SIG-M5 treated with dmso at 0.1 percent for 504 hours (cell line): ENCODE measurements at regions not wholly inside any gene's neighbourhood (a gene's known extent, or its start where the extent isn't known, plus 50 kb on each side); places are given as distances from the start of the nearest gene placed in this dataset.

ENCODE experiments used
- DNase-seq: peaks from one replicate; lab custom pipeline; 2025; ENCODE audit not compliant: unreplicated experiment; lab: John Stamatoyannopoulos, UW

GRCh38 chr3:187927565-187927964 lies 182.3 kb upstream of the BCL6 start:
- DNase-seq: no peak

DNA sequence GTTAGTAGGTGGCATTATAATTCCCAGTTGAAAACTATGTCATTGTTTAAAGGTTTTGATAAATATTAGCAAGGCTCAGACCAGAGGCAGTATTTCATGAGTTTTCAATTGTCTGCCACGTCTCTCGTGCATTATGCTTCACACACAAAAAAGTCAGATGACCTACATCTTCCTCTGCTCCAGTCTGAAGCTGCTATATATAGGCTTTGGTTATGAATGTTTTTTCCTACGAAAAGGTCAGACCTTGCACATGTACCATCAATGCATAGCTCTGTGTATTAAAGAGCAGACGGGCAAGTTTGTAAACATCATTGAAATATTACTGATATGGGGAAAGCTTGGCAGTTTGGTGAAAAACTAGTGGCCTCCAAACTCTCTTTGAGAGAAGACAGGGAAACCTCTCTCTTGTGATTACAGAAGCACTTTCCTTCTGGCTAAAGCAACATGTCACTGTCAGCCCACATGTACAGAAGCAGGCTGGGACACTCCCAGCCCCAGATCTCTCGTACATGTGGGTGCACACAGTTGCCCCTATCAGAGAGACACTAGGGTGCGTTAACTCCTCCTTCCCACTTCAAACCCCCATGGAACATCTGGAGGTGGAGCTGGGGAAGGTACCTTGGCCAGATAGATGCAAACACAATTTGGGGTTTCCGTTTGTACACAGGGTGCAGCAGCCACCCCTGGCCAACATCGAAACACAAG lies 184.0 kb upstream of the BCL6 start:
- no peak for DNase-seq

DNA sequence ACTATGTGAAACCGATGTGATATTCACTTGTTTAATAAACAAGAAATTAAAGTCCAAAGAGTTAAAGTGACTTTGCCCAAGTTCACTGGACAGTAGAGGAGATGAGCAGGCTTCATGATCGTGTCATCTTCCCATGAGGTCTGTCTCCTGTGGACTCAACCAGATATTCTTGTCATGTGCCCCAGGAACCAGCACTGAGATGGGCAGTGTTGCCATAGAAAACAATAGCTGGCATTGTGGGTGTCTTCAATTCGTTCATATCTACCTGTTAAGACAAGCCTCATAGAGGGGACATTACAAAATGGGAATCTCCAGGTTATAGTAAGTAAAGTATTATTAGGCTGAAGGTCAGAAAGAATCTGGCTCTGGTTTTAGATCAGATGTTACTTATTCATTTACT lies 184.8 kb upstream of the BCL6 start:
- DNase-seq: no peak

- DNase-seq: no peak
Observed at GRCh38 chr3:187931101-187931500, 185.8 kb upstream of the BCL6 start.

DNA sequence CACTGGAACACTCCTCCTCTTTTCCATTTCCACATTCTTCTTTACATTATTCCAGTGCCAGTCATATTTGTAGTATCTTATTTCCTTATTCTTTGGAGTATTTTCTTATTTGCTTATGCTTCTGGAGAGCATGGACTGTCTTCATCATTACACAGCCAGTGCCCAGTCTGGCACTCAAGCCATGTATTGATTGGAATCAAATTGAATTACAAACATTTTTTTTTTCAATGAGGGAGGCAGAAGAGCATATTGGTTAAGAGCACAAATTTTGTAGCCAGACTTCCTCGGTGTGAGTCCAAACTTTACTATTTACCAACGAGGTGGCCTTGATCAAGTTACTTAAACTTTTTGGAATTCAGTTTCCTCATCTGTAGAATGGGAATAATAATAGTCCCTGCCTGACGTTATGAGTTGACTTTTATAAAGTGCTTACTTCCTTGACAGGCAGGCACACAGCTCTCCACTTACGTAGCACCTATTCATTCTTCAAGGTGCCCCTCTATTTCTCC lies 186.6 kb upstream of the BCL6 start:
- DNase-seq: no peak

GRCh38 chr3:187932530-187932929 lies 187.3 kb upstream of the BCL6 start:
- DNase-seq: no peak

GRCh38 chr3:187935623-187936156 lies 190.4 kb upstream of the BCL6 start:
- DNase-seq: peak; percentile 67

GRCh38 chr3:187936676-187937075 lies 191.4 kb upstream of the BCL6 start:
- no peak for DNase-seq

DNA sequence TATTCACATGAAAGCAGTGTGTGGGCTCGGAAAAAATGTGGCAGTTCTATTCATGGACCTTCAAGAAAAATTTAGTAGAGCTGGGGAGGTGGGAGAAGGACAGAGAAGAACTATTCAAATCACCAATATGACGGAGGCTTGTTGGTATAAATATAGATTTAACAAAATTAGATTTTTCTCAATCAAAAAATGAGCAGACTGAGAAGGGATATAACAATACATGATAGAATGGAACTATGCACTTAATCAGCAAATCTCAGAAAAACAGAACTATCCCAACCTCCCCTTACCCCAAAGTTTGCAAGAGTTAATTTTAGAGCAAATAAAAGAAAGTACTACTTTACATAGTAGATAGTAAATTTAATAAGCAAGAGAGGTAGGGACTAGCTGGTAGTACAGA lies 194.6 kb upstream of the BCL6 start:
- DNase-seq: no peak

- DNase-seq: no peak
Observed at GRCh38 chr3:187941135-187941847, 196.0 kb upstream of the BCL6 start.

DNA sequence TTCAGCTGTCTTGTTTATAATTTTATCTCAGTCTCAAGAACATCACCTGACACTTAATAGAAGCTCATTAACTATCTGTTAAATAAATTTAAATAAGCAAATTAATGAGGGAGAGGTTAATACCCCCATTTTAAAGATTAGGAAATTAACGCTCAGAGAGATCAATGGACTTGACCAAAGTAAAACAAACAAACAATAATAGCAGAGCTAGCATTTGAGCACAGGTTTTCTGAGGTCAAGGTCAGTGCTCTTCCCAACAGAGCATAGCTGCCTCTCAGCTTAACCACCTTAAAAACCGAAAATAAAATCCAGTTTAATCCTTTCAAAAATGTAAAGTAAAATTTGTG lies 196.6 kb upstream of the BCL6 start:
- DNase-seq: no peak

- no peak for DNase-seq
Observed at GRCh38 chr3:187942658-187943241, 197.5 kb upstream of the BCL6 start.

- no peak for DNase-seq
Observed at GRCh38 chr3:187943677-187944389, 198.6 kb upstream of the BCL6 start.

DNA sequence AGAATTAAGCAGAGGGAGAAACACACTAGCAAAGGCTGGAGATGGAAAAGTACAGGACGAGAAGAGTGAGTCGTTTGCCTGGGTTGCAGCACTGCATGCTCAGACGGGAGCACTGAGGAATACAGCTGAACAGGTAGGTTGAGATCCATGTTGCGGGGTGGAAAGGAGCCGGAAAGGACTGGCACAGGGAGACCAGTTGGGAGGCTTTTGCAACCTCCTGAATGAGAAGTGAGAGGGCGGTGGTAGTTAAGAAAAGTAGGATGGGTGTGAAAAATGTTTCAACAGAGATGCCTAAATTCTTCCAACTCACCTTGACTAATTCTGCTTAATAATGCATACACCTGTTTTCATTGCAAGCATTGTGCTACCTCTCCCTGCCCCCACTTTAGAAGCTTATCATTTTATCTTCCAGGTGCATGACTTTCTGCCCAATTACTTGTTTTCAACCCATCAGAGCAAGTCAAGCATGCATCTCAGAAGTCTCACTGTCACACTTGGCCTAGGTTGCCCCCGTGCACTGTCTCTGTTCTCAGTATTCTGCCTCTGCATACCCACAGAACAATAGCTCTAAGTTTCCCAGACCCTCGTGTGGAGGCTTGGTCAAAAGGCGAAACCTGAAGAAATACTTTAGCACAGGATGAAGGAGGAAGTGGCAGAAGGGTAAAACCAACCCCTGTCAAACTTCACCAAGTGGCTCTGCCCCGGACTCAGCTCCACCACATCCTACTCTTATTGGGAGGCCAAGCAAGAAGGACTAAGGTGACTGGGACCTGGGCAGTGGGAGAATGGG lies 199.3 kb upstream of the BCL6 start:
- DNase-seq: no peak

GRCh38 chr3:187945374-187945773 lies 200.1 kb upstream of the BCL6 start:
- no peak for DNase-seq

- DNase-seq: no peak
Observed at GRCh38 chr3:187946163-187946691, 201.0 kb upstream of the BCL6 start.

DNA sequence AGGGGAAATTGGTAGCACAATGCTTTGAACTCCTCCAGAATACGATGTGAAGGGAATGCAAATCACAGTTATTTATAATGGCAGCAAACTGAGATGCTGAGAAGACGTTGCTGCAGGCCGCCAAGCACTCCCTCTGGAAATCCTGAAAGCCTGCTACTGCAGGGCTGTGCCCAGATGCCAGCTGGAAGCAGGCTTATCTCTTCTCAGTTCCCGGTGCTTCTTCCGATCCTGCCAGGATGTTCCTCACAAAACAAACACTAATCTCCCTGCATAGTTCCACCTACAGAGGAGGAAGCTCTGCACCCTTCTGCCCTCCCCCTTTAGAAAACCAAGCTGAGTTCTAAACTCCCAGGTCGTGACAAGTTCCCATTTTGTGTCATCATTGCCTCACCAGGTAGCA lies 201.7 kb upstream of the BCL6 start:
- no peak for DNase-seq

DNA sequence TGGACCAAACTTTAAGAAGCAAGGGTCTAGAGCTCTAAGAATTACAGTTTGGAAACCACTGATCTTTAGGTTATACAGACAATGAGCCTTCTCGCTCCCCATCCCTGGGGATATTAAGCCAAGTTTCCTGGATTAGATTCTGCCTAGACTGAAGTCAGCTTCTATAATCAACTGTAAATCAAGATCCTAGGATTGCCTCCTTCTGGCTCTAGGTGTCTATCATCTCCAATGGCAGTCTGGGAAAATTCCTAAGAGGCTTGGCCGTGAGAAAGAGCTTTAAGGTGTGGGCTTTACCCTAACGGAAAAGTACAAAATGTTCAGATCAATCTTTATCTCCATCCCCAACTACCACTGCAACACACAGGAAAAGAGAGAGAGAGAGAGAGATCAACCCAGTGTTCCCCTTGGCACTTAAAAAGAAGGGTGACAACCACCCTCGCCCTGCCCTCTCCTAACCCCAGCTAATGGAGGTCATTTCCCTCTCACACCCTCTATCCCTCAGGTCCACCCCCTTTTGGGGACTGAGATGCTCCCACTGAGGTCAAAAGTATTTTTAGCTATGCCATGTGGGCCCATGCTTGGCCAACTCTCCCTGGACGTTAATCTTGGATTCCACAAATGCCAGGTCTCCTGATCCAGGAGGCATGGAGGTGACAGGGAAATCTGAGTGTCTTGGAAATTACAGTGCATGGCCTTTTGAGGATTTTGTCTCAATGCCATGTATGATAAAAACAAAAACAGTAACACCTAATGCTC lies 202.8 kb upstream of the BCL6 start:
- DNase-seq: no peak

DNA sequence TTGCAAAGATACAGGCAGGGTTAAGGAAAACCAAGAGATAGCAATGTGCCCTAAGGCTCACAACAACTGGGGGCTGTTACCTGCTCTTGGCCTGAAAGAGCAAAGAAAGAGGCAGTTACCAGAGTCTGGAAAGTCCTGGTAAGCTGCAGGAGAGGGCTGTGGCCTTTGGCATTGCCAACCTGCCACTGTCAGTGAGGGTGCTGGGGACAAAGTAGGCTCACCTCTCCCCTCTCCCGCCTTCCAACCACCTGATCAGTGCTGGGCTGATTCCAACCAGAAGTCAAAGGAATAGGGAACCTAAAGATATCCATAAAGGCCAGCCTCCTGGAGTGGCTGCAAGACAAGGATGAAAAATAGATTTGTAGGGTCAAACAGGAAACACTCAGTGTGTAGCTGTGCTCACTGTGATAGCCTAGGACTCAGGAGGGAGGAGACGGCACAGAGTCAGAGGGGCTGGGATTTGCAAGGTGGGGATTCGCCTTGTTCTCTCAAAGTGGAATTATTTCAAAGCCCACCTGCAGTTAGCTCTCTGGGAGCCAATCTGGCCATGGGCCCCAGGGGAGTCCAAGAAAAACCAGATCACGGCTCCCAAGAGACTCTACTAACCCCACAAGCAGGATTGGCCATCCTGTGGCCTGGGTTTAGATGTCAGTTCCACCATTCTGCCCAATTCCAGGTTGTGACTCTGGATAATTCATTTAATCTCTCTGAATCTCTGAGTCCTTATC lies 204.0 kb upstream of the BCL6 start:
- DNase-seq: no peak
